Stimulated activated CD4-positive, alpha-beta T cell treated with anti-CD3 and anti-CD28 coated beads, Interleukin-2, amount 100 ng/mL, for 4 hours (primary cell): ENCODE measurements at regions not wholly inside any gene's neighbourhood (a gene's known extent, or its start where the extent isn't known, plus 50 kb on each side); places are given as distances from the start of the nearest gene placed in this dataset.
"Not testable (repeated sequence)": the region's sequence is repeated elsewhere in the genome, so short reads cannot be mapped to it uniquely, and the experiment has no call there.

Experiments used
- DNase-seq: peaks from one replicate; pipeline ENCODE4 v3.0.0-alpha.2; 2020; ENCODE audit warnings: low read depth

GRCh38 chr10:2891073-2891769, 176.1 kb upstream of the PFKP start:
- DNase-seq = no peak

GRCh38 chr10:2890093-2890492, 177.3 kb upstream of the PFKP start:
- no peak for DNase-seq

- DNase-seq = no peak
Measured at GRCh38 chr10:2888403-2889004, 178.8 kb upstream of the PFKP start.

GRCh38 chr10:2887391-2888070, 179.8 kb upstream of the PFKP start:
- DNase-seq = no peak

GRCh38 chr10:2886662-2887061, 180.7 kb upstream of the PFKP start:
- no peak for DNase-seq

GRCh38 chr10:2885288-2886278, 181.8 kb upstream of the PFKP start:
- DNase-seq = no peak

- DNase-seq = not testable (repeated sequence)
Measured at GRCh38 chr10:2883983-2884540, 183.3 kb upstream of the PFKP start.

GRCh38 chr10:2883238-2883637, 184.1 kb upstream of the PFKP start:
- no peak for DNase-seq

- no peak for DNase-seq
Measured at GRCh38 chr10:2882628-2883027, 184.7 kb upstream of the PFKP start.

- no peak for DNase-seq
Measured at GRCh38 chr10:2881720-2882620, 185.4 kb upstream of the PFKP start.

GRCh38 chr10:2880050-2880449, 187.3 kb upstream of the PFKP start:
- not testable (repeated sequence) for DNase-seq

GRCh38 chr10:2878818-2879217, 188.5 kb upstream of the PFKP start:
- no peak for DNase-seq

- no peak for DNase-seq
Measured at GRCh38 chr10:2876032-2876431, 191.3 kb upstream of the PFKP start.

- no peak for DNase-seq
Measured at GRCh38 chr10:2874963-2875362, 192.4 kb upstream of the PFKP start.

- DNase-seq = no peak
Measured at GRCh38 chr10:2873769-2874168, 193.6 kb upstream of the PFKP start.

GRCh38 chr10:2871673-2872219, 195.6 kb upstream of the PFKP start:
- DNase-seq = no peak

GRCh38 chr10:2870654-2871053, 196.7 kb upstream of the PFKP start:
- DNase-seq = no peak

GRCh38 chr10:2867788-2868299, 199.5 kb upstream of the PFKP start:
- no peak for DNase-seq

- no peak for DNase-seq
Measured at GRCh38 chr10:2866569-2866968, 200.8 kb upstream of the PFKP start.

- DNase-seq = no peak
Measured at GRCh38 chr10:2861632-2862210, 205.6 kb upstream of the PFKP start.
